ENCODE measurements at regions not wholly inside any gene's neighbourhood (a gene's known extent, or its start where the extent isn't known, plus 50 kb on each side); places are given as distances from the start of the nearest gene placed in this dataset.

GRCh38 chr2:155145758-155146229, 447.3 kb downstream of the KCNJ3 start:
- Histone ChIP-seq H3K27ac (ENCODE audit: low read length) (no peak overlapping the region), H3K4me1 (ENCODE audit: control insufficient read depth, insufficient read depth, low read length) (no peaks in the 10 kb centered on the region), H3K36me3 (ENCODE audit: control insufficient read depth, insufficient read depth, low read length) (no peaks in the 10 kb centered on the region), H3K9me3 (ENCODE audit: control insufficient read depth, insufficient read depth, low read length) (no peaks in the 10 kb centered on the region), H3K27me3 (ENCODE audit: control insufficient read depth, insufficient read depth, low read length) (no peaks in the 10 kb centered on the region), H3K4me3 (ENCODE audit: low read length) (no peak overlapping the region)
- no peak overlapping the region for H3K4me3 Mint-ChIP-seq
- no peaks in the 10 kb centered on the region for H3K36me3 Mint-ChIP-seq
- intact Hi-C loops (cut with micrococcal nuclease) = no loop called here
- DNase-seq (no peak), ATAC-seq (no peak)
- no peak overlapping the region for H3K27ac Mint-ChIP-seq
- no peaks in the 10 kb centered on the region for H3K27me3 Mint-ChIP-seq (ENCODE audit: low read depth in 2 of 2)
- WGBS (ENCODE audit: insufficient coverage) = 12% methylated on average over 2 of the region's 3 CpGs
- H3K4me1 Mint-ChIP-seq = no peaks in the 10 kb centered on the region
- TF ChIP-seq, protein P1, sequence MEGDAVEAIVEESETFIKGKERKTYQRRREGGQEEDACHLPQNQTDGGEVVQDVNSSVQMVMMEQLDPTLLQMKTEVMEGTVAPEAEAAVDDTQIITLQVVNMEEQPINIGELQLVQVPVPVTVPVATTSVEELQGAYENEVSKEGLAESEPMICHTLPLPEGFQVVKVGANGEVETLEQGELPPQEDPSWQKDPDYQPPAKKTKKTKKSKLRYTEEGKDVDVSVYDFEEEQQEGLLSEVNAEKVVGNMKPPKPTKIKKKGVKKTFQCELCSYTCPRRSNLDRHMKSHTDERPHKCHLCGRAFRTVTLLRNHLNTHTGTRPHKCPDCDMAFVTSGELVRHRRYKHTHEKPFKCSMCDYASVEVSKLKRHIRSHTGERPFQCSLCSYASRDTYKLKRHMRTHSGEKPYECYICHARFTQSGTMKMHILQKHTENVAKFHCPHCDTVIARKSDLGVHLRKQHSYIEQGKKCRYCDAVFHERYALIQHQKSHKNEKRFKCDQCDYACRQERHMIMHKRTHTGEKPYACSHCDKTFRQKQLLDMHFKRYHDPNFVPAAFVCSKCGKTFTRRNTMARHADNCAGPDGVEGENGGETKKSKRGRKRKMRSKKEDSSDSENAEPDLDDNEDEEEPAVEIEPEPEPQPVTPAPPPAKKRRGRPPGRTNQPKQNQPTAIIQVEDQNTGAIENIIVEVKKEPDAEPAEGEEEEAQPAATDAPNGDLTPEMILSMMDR (IDR thresholded peaks at IDR 0.05) = no peak
- peaks cover 5 to 9% of the 10 kb centered on the region in 2 donors for H3K9me3 Mint-ChIP-seq

GRCh38 chr2:155141418-155141817, 442.9 kb downstream of the KCNJ3 start:
- no peaks in the 10 kb centered on the region for H3K27me3 ChIP-seq (ENCODE audit: control insufficient read depth, insufficient read depth, low read length)
- H3K4me3 Mint-ChIP-seq = no peak overlapping the region
- no peak overlapping the region for H3K4me3 ChIP-seq (ENCODE audit: low read length)
- TF ChIP-seq, protein P1 (IDR thresholded peaks at IDR 0.05) = no peak
- H3K4me1 ChIP-seq (ENCODE audit: control insufficient read depth, insufficient read depth, low read length) = no peaks in the 10 kb centered on the region
- no peak for DNase-seq
- no peaks in the 10 kb centered on the region for H3K36me3 Mint-ChIP-seq
- no peaks in the 10 kb centered on the region for H3K36me3 ChIP-seq (ENCODE audit: control insufficient read depth, insufficient read depth, low read length)
- no peaks in the 10 kb centered on the region for H3K27me3 Mint-ChIP-seq (ENCODE audit: low read depth in 2 of 2)
- H3K4me1 Mint-ChIP-seq = no peaks in the 10 kb centered on the region
- H3K9me3 ChIP-seq (ENCODE audit: control insufficient read depth, insufficient read depth, low read length) = no peaks in the 10 kb centered on the region
- no peak for ATAC-seq
- no peak overlapping the region for H3K27ac ChIP-seq (ENCODE audit: low read length)
- 70% methylated on average over 1 of the region's 3 CpGs for WGBS (ENCODE audit: insufficient coverage)
- H3K27ac Mint-ChIP-seq = no peak overlapping the region
- peaks cover 13% of the 10 kb centered on the region in 2 donors for H3K9me3 Mint-ChIP-seq
- intact Hi-C loops (cut with micrococcal nuclease) = no loop called here

DNA sequence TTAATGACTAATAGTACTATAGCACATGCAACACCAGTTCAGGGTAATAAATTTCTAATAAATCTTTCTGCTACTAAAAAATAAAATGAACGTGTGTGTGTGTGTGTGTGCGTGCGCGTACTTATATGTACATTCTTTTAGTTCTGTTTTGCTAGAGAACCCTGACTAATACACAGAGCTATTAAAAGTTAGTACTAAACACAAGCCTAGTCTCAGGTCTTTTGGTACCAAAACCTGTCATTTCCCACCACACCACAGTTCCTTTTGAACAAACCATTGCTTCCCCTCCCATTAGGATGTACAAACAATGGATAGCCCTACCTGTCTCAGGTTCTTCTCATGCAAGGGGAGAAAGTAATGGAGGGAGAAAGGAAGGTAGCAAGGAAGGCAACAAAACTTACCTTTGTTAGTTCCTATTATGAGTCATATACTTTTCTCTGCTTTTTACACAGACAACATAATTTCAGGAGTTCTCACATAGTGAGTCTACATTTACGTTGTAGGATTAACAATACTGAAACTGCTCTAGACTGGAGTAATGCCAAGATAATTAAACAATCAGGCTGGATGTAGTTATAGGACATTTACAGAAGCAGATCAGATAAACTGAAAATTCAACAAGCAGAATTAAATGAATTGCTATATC, 427.2 kb downstream of the KCNJ3 start:
- H3K36me3 ChIP-seq (ENCODE audit: control insufficient read depth, insufficient read depth, low read length) = no peaks in the 10 kb centered on the region
- peaks cover 4% of the 10 kb centered on the region for H3K9me3 ChIP-seq (ENCODE audit: control insufficient read depth, insufficient read depth, low read length)
- DNase-seq (no peak), ATAC-seq (no peak)
- H3K36me3 Mint-ChIP-seq = peaks cover 9% of the 10 kb centered on the region
- no peaks in the 10 kb centered on the region for H3K27me3 ChIP-seq (ENCODE audit: control insufficient read depth, insufficient read depth, low read length)
- H3K27me3 Mint-ChIP-seq (ENCODE audit: low read depth in 2 of 2) = no peaks in the 10 kb centered on the region
- H3K27ac ChIP-seq (ENCODE audit: low read length) = no peak overlapping the region
- H3K4me1 Mint-ChIP-seq = no peaks in the 10 kb centered on the region
- H3K4me3 Mint-ChIP-seq = no peak overlapping the region
- H3K27ac Mint-ChIP-seq = no peak overlapping the region
- no peak overlapping the region for H3K4me3 ChIP-seq (ENCODE audit: low read length)
- H3K9me3 Mint-ChIP-seq = peaks cover 10 to 15% of the 10 kb centered on the region in 2 donors
- TF ChIP-seq, protein P1 (IDR thresholded peaks at IDR 0.05) = no peak
- intact Hi-C loops (cut with micrococcal nuclease) = no loop called here
- 81% methylated on average over 3 of the region's 5 CpGs for WGBS (ENCODE audit: insufficient coverage)
- H3K4me1 ChIP-seq (ENCODE audit: control insufficient read depth, insufficient read depth, low read length) = no peaks in the 10 kb centered on the region

GRCh38 chr2:155115846-155116245, 417.4 kb downstream of the KCNJ3 start:
- no peak for DNase-seq
- H3K4me1 Mint-ChIP-seq = no peaks in the 10 kb centered on the region
- no peaks in the 10 kb centered on the region for H3K27me3 Mint-ChIP-seq (ENCODE audit: low read depth in 2 of 2)

More at GRCh38 chr2:155115846-155116245, 417.4 kb downstream of the KCNJ3 start:
- H3K27me3 ChIP-seq (ENCODE audit: control insufficient read depth, insufficient read depth, low read length) = no peaks in the 10 kb centered on the region
- intact Hi-C loops (cut with micrococcal nuclease) = no loop called here
- Mint-ChIP-seq H3K27ac (no peak overlapping the region), H3K9me3 (peaks cover 8 to 11% of the 10 kb centered on the region in 2 donors), H3K4me3 (no peak overlapping the region), H3K36me3 (no peaks in the 10 kb centered on the region)
- ATAC-seq = no peak
- H3K9me3 ChIP-seq (ENCODE audit: control insufficient read depth, insufficient read depth, low read length) = peaks cover 4% of the 10 kb centered on the region
- WGBS (ENCODE audit: insufficient coverage) = 93% methylated on average over 1 of the region's 1 CpG
- H3K27ac ChIP-seq (ENCODE audit: low read length) = no peak overlapping the region
- H3K36me3 ChIP-seq (ENCODE audit: control insufficient read depth, insufficient read depth, low read length) = no peaks in the 10 kb centered on the region
- no peaks in the 10 kb centered on the region for H3K4me1 ChIP-seq (ENCODE audit: control insufficient read depth, insufficient read depth, low read length)
- H3K4me3 ChIP-seq (ENCODE audit: low read length) = no peak overlapping the region
- TF ChIP-seq, protein P1 (IDR thresholded peaks at IDR 0.05) = no peak

All from natural killer cell (primary cell).